Fibroblast of mammary gland (primary cell): ENCODE measurements at regions not wholly inside any gene's neighbourhood (a gene's known extent, or its start where the extent isn't known, plus 50 kb on each side); places are given as distances from the start of the nearest gene placed in this dataset.

Source experiments
- DNase-seq: peaks from one replicate; pipeline ENCODE4 v3.0.0-alpha.2; 2010; ENCODE audit warnings: low read depth
- H3K4me3 ChIP-seq: 2 replicates; pipeline ENCODE4 v1.5.1; 2011; ENCODE audit warnings: low read depth, mild to moderate bottlenecking, low read length, moderate library complexity; ENCODE audit not compliant: control insufficient read depth
- TF ChIP-seq, protein P1 (sequence below): conservative IDR thresholded peaks from 2 replicates; pipeline ENCODE4 v1.5.1; 2011; ENCODE audit warnings: low read depth, low read length, inconsistent platforms; ENCODE audit not compliant: control insufficient read depth, insufficient read depth

DNA sequence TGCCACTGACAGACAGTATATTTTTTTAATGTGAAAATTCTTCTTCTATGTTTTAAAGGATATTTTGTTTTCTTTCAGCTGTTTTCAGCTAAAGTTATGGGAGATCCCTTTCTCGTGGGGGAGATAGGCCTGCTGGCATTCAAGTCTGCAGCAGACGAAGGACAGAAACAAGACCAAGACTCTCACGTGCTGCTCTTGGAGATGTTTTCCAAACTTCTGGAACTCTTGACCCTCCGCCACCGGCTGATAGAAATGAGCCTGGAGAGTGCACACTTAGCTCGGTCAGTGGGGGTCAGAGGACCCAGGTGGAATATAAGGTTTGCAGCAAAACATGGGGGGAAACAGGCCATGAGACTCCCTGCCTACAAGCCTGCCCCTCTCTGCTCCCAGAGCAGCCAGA is 120.5 kb downstream of the CD164 start:
- TF ChIP-seq, protein P1, sequence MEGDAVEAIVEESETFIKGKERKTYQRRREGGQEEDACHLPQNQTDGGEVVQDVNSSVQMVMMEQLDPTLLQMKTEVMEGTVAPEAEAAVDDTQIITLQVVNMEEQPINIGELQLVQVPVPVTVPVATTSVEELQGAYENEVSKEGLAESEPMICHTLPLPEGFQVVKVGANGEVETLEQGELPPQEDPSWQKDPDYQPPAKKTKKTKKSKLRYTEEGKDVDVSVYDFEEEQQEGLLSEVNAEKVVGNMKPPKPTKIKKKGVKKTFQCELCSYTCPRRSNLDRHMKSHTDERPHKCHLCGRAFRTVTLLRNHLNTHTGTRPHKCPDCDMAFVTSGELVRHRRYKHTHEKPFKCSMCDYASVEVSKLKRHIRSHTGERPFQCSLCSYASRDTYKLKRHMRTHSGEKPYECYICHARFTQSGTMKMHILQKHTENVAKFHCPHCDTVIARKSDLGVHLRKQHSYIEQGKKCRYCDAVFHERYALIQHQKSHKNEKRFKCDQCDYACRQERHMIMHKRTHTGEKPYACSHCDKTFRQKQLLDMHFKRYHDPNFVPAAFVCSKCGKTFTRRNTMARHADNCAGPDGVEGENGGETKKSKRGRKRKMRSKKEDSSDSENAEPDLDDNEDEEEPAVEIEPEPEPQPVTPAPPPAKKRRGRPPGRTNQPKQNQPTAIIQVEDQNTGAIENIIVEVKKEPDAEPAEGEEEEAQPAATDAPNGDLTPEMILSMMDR, result no peak
- H3K4me3 ChIP-seq, result no peak overlapping the region
- no peak for DNase-seq

DNA sequence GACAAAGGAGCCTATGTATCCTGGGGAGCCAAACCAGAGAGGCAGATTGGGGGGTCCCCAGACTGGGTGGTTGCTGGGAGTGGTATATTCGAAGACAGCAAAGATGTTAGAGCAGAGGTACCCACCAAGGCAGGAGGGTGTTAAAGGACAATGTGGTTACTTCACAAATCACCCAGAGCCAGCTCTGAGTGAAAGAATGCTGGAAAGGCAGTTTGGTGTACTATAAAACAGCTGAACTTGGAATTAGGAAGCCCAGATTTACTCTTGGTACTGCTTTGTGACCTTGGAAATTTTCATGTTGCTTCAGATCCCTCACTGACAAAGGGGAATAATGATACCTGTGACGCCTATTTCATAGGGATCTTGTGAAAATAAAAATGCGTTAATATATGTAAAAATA is 121.6 kb downstream of the CD164 start:
- TF ChIP-seq, protein P1, result no peak
- DNase-seq, result no peak
- H3K4me3 ChIP-seq, result no peak overlapping the region

DNA sequence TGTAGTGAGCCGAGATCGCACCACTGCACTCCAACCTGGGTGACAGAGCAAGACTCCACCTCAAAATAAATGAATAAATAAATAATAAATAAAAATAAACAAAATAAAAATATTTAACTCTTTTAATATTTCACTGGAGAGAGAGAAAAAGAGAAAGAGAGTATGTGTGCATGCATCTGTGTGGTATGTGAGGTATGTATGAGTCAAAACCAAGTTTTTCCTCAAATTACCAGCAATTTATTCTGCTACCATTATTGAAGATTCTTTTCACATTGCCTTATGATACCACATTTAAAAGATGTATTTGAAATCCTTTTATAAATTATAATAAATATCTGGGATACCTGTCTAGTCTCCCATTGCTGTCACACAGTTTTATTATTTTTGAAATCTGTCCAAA is 122.1 kb downstream of the CD164 start:
- TF ChIP-seq, protein P1, result no peak
- DNase-seq, result peak; percentile 37
- no peak overlapping the region for H3K4me3 ChIP-seq

DNA sequence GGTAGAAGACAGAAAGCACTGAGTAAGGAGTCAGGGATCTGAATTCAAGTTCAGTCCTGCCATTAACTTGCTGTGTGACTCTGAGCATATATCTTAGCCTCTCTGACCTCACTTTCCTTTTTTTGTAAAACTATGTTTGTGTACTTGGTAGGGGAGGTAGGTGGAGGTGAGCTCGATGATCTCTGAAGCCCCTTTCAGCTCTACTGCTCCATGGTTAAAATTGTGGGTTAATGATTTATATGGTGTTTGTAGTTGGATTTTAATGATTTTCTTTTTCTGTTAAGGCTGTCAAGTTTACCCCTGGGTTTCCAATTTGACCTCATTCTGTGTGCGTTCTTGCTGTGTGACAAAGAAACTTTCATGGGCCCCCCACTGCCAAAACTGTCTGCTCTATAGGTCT is 124.1 kb downstream of the CD164 start:
- no peak overlapping the region for H3K4me3 ChIP-seq
- TF ChIP-seq, protein P1, result no peak

DNA sequence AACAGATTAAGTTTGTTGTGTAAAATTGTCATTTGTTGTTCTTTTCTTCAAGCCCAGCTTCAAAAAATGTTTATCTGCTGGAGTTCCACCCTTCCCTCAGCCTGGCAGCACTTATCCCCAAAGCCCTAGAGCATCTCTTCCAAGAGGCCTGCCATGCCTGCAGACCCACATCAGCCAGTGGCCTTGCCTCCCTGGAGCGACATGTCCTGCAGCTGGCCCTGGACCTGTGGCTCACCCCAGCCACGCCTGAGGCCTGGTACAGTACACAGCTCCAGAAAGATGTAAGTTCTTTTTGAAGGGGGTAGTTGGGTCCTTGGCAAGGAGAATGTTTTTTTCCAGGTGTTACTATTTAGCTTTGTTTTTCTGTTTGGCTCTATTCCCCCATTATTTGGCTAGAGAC is 124.8 kb downstream of the CD164 start:
- TF ChIP-seq, protein P1, result no peak
- no peak overlapping the region for H3K4me3 ChIP-seq
- no peak for DNase-seq

More for the DNA sequence above, 124.1 kb downstream of the CD164 start:
- DNase-seq, result no peak

DNA sequence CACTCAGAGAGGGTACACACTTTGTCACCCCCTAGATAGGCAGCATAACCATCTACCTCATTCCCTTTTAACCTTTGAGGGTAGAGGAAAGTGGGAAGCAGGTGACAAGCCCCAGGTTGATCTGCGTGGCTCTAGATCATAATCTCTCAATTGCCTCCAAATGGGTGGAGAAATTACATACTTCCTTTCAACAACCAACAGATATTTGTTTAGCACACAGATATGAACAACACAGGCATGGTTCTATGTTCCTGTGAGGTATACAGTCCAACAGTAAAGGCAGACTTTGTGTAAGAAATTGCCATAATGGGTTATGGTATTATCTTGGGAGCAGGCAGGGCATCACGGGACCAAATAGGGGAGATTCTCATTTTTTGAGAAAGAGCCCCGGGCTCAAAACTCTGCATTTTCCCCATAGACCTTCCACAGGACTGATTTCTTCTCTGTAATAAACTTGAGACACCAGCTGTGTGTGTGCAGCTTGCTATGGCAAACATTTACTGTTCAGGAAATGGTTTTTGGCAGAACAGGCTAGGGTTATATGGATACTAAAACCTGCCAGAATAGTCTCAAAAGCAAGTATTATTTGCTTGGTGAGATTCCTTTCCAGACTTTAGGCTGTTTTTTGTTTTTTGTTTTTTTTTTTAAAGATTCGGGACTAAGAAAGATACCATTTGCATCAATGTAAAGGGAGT is 126.2 kb downstream of the CD164 start:
- TF ChIP-seq, protein P1, result no peak
- H3K4me3 ChIP-seq, result no peak overlapping the region
- DNase-seq, result no peak
